ENCODE measurements at regions not wholly inside any gene's neighbourhood (a gene's known extent, or its start where the extent isn't known, plus 50 kb on each side); places are given as distances from the start of the nearest gene placed in this dataset.

DNA sequence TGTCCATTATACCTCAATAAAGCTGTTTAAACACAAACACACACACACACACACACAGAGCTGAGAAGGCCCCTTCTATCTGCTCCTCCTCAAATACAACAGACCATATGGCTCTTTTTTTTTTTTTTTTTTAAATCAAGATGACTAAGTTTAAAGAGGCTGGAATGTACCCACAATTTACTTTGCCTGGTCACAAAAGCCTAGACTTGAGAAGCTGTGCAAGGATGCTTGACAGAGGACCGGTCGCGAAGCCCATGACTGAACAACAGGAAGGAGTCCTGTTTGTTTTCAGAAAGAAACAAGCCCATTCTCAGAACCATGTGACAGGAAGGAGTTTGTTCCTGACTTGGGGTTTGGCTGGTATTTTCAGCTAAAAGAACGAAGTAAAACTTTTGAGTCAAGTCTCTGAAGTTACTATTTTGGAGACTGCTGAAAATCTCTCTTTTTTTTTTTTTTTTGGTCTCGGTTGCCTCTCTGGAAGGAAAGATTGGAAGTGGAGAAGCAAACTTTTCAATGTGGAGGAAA lies 650.9 kb upstream of the TENM3 start:
- TF ChIP-seq, protein P1, sequence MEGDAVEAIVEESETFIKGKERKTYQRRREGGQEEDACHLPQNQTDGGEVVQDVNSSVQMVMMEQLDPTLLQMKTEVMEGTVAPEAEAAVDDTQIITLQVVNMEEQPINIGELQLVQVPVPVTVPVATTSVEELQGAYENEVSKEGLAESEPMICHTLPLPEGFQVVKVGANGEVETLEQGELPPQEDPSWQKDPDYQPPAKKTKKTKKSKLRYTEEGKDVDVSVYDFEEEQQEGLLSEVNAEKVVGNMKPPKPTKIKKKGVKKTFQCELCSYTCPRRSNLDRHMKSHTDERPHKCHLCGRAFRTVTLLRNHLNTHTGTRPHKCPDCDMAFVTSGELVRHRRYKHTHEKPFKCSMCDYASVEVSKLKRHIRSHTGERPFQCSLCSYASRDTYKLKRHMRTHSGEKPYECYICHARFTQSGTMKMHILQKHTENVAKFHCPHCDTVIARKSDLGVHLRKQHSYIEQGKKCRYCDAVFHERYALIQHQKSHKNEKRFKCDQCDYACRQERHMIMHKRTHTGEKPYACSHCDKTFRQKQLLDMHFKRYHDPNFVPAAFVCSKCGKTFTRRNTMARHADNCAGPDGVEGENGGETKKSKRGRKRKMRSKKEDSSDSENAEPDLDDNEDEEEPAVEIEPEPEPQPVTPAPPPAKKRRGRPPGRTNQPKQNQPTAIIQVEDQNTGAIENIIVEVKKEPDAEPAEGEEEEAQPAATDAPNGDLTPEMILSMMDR (IDR thresholded peaks at IDR 0.05): no peak
- Mint-ChIP-seq H3K27ac (ENCODE audit: unreplicated experiment) (no peak overlapping the region), H3K9me3 (ENCODE audit: unreplicated experiment) (no peaks in the 10 kb centered on the region), H3K4me3 (ENCODE audit: unreplicated experiment) (no peak overlapping the region), H3K36me3 (ENCODE audit: unreplicated experiment) (no peaks in the 10 kb centered on the region), H3K27me3 (ENCODE audit: unreplicated experiment) (no peaks in the 10 kb centered on the region), H3K4me1 (ENCODE audit: unreplicated experiment) (no peaks in the 10 kb centered on the region)
- DNase-seq (ENCODE audit: extremely low spot score, unreplicated experiment): no peak

DNA sequence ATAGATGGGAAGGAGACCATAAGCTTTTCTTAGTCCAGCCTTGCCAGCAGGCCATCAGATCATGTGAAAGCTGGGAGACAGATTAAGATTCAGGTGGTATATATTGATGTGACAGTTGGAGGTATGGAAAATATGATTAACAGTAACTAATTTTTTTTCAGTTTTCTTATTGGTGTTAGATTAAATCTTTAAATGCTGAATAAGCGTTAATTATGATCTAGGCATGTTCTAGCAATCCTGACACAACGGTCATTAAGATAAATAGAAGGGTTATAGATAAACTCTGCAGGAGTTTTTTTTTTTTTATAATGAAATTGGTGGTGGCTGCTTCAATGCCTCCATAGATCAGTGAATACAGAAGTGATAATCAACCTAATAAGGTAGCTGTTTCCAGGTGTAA lies 649.5 kb upstream of the TENM3 start:
- Mint-ChIP-seq H3K36me3 (ENCODE audit: unreplicated experiment) (no peaks in the 10 kb centered on the region), H3K4me1 (ENCODE audit: unreplicated experiment) (peaks cover 9% of the 10 kb centered on the region), H3K27me3 (ENCODE audit: unreplicated experiment) (no peaks in the 10 kb centered on the region), H3K4me3 (ENCODE audit: unreplicated experiment) (no peak overlapping the region), H3K9me3 (ENCODE audit: unreplicated experiment) (no peaks in the 10 kb centered on the region), H3K27ac (ENCODE audit: unreplicated experiment) (no peak overlapping the region)
- TF ChIP-seq, protein P1 (IDR thresholded peaks at IDR 0.05): no peak
- no peak for DNase-seq (ENCODE audit: extremely low spot score, unreplicated experiment)

DNA sequence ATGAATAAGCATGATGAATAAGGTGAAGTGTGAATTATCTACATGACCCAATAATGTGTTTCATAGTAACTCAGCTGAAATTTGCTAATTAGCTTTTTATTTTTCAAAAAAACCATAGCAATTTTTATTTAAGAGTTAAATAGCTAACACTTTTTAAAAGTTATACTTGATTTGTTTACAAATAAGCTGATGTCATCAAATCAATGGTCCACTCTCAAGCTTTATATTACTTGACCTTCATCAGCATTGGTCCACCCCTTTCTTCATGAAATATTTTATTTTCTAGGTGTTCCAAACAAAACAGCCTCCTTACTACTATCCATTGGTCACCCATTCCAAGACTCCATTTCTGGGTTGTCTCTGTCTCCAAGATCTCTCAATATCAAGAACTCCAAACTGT lies 649.0 kb upstream of the TENM3 start:
- no peak overlapping the region for H3K4me3 Mint-ChIP-seq (ENCODE audit: unreplicated experiment)
- no peaks in the 10 kb centered on the region for H3K9me3 Mint-ChIP-seq (ENCODE audit: unreplicated experiment)
- TF ChIP-seq, protein P1 (IDR thresholded peaks at IDR 0.05): no peak
- no peaks in the 10 kb centered on the region for H3K36me3 Mint-ChIP-seq (ENCODE audit: unreplicated experiment)
- no peak overlapping the region for H3K27ac Mint-ChIP-seq (ENCODE audit: unreplicated experiment)
- no peaks in the 10 kb centered on the region for H3K27me3 Mint-ChIP-seq (ENCODE audit: unreplicated experiment)
- DNase-seq (ENCODE audit: extremely low spot score, unreplicated experiment): no peak
- peaks cover 9% of the 10 kb centered on the region for H3K4me1 Mint-ChIP-seq (ENCODE audit: unreplicated experiment)

DNA sequence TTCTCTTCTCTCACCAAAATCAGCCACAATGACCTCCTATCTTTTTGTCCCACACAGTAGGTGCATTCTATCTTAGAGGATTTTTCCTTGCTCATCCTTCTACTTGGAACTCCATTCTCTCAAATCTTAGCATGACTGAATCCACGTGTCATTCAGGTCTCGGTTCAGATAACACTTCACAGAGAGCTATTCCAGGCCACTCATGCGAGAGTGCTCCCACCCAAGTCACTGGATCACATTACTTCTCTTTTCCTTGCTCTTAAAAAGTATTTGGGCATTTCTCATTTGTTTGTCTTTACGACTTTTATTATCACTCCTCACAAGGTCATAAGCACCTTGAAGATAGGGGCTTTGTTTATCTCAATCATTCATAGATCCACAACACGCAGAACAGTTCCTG lies 647.5 kb upstream of the TENM3 start:
- DNase-seq (ENCODE audit: extremely low spot score, unreplicated experiment): no peak
- TF ChIP-seq, protein P1 (IDR thresholded peaks at IDR 0.05): no peak
- H3K4me3 Mint-ChIP-seq (ENCODE audit: unreplicated experiment): no peak overlapping the region

DNA sequence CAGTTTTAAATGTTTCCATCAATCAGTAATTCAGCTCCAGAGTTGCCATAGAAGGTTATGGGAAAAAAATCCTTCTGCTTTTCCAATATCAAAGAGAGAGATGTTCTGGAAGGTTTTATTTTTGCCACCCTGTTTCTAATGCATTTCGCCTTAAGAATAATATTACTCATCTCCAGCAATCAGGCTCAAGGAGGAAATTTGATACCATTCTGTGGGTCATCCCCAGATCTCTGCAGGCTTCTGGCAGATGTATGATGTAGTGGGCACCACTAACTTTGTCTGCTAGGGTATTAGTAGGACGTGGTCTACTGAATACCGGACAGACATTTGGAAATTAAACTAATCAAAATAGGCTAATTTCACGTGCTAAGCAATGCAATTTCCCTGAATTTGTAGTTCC lies 645.4 kb upstream of the TENM3 start:
- no peaks in the 10 kb centered on the region for H3K9me3 Mint-ChIP-seq (ENCODE audit: unreplicated experiment)
- peaks cover 9% of the 10 kb centered on the region for H3K4me1 Mint-ChIP-seq (ENCODE audit: unreplicated experiment)
- no peak overlapping the region for H3K4me3 Mint-ChIP-seq (ENCODE audit: unreplicated experiment)
- H3K36me3 Mint-ChIP-seq (ENCODE audit: unreplicated experiment): no peaks in the 10 kb centered on the region
- no peak for DNase-seq (ENCODE audit: extremely low spot score, unreplicated experiment)
- H3K27ac Mint-ChIP-seq (ENCODE audit: unreplicated experiment): no peak overlapping the region
- TF ChIP-seq, protein P1 (IDR thresholded peaks at IDR 0.05): no peak
- H3K27me3 Mint-ChIP-seq (ENCODE audit: unreplicated experiment): no peaks in the 10 kb centered on the region

More for the DNA sequence above, 647.5 kb upstream of the TENM3 start:
- H3K36me3 Mint-ChIP-seq (ENCODE audit: unreplicated experiment): no peaks in the 10 kb centered on the region
- H3K27me3 Mint-ChIP-seq (ENCODE audit: unreplicated experiment): no peaks in the 10 kb centered on the region
- H3K9me3 Mint-ChIP-seq (ENCODE audit: unreplicated experiment): no peaks in the 10 kb centered on the region
- H3K27ac Mint-ChIP-seq (ENCODE audit: unreplicated experiment): no peak overlapping the region
- peaks cover 9% of the 10 kb centered on the region for H3K4me1 Mint-ChIP-seq (ENCODE audit: unreplicated experiment)

Data from osteocyte (in vitro differentiated cells).